Neural cell (in vitro differentiated cells): ENCODE measurements at regions not wholly inside any gene's neighbourhood (a gene's known extent, or its start where the extent isn't known, plus 50 kb on each side); places are given as distances from the start of the nearest gene placed in this dataset.

Experiments
- CTCF ChIP-seq: fragments of 450-650 bp; IDR thresholded peaks from 2 replicates; pipeline ENCODE4 v1.5.1; 2014; ENCODE audit warnings: antibody characterized with exemption, mild to moderate bottlenecking, moderate library complexity; ENCODE audit not compliant: poor library complexity, severe bottlenecking
- EP300 ChIP-seq: fragments of 450-650 bp; conservative IDR thresholded peaks from 2 replicates; pipeline ENCODE4 v1.6.1; 2014; ENCODE audit warnings: antibody characterized with exemption, mild to moderate bottlenecking, moderate library complexity; ENCODE audit not compliant: poor library complexity, severe bottlenecking
- EZH2 ChIP-seq: fragments of 200-600, 300-800 bp; shearing (Covaris generic), sonication (generic); IDR thresholded peaks from 2 replicates; pipeline ENCODE4 v1.6.1; 2014; ENCODE audit warnings: antibody characterized with exemption, low read length, borderline replicate concordance, mild to moderate bottlenecking; ENCODE audit not compliant: insufficient read depth, poor library complexity, severe bottlenecking
- MXI1 ChIP-seq: fragments of 450-650 bp; conservative IDR thresholded peaks from 2 replicates; pipeline ENCODE4 v1.6.1; 2014; ENCODE audit warnings: antibody characterized with exemption, mild to moderate bottlenecking; ENCODE audit not compliant: poor library complexity, severe bottlenecking
- POLR2AphosphoS5 ChIP-seq: IDR thresholded peaks from 2 replicates; pipeline ENCODE4 v1.6.1; 2012
- RAD21 ChIP-seq: fragments of 450-650 bp; conservative IDR thresholded peaks from 2 replicates; pipeline ENCODE4 v1.6.1; 2014; ENCODE audit warnings: antibody characterized with exemption, mild to moderate bottlenecking, moderate library complexity
- REST ChIP-seq: IDR thresholded peaks from 2 replicates; pipeline ENCODE4 v1.6.1; 2012; ENCODE audit warnings: borderline replicate concordance
- SMC3 ChIP-seq: fragments of 450-650 bp; conservative IDR thresholded peaks from 2 replicates; pipeline ENCODE4 v1.6.1; 2014; ENCODE audit warnings: antibody characterized with exemption, mild to moderate bottlenecking, moderate library complexity; ENCODE audit not compliant: poor library complexity
- TAF1 ChIP-seq: IDR thresholded peaks from 2 replicates; pipeline ENCODE4 v1.6.1; 2012; ENCODE audit warnings: low read depth

- TF ChIP-seq EZH2 (no peak), REST (no peak), CTCF (no peak), POLR2AphosphoS5 (no peak), MXI1 (no peak), EP300 (no peak), TAF1 (no peak), RAD21 (no peak), SMC3 (no peak)
These were observed 477.3 kb downstream of the UTRN start for GRCh38 chr6:144762469-144762868.
